NCI-H128 (cell line): ENCODE measurements at regions not wholly inside any gene's neighbourhood (a gene's known extent, or its start where the extent isn't known, plus 50 kb on each side); places are given as distances from the start of the nearest gene placed in this dataset.
"Not testable (repeated sequence)": the region's sequence is repeated elsewhere in the genome, so short reads cannot be mapped to it uniquely, and the experiment has no call there.

Experiments used
- DNase-seq: peaks from one replicate; lab custom pipeline; 2025; ENCODE audit not compliant: unreplicated experiment; lab: John Stamatoyannopoulos, UW

DNA sequence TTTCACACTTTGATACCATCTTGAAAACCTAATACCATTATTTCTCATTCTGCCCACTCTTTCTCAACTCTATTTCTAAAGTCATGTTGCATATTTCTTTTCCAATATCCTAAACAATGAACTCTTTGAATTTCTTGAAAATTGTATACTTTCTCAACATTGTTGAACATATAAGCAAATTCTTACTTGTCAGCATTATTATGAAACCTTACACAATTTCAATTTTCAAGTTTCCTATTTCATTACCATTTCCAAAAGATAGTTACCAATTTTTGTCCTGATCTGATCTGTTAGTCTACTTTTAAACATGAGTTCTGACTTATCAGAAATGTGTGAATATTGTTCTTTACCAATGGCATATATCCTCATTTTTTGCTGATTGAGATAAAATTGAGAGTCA, 806.3 kb upstream of the IGFBP7 start:
- no peak for DNase-seq

DNA sequence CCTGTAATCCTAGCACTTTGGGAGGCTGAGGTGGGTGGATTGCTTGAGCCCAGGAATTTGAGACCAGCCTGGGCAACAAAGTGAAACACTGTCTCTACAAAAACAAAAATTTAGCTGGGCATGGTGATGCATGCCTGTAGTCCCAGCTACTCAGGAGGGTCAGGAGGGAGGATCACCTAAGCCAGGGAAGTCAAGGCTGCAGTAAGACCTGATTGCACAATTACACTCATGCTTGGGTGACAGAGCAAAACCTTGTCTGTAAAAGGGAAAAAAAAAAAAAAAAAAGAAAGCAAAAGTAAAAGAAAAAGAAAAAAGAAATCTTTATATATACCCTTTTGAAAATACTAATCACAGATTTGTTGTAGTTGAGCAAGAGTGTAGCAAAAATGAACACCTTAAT, 801.0 kb upstream of the IGFBP7 start:
- no peak for DNase-seq

DNA sequence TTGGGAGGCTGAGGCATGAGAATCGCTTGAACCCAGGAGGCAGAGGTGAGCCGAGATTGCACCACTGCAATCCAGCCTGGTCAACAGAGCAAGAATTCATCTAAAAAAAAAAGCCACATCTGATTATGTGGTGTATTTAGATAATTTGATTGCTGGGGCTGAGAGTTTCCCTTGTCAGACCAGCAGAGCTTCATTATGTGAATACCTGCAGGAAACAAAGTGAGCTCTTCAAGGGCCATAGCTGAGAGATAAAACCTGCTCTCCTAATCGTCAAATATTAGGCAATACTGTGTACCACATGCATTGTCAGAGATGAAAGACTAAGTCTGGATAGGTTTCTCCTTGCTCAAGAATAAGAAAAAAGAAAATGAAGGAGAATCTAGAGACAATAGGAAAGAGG, 800.0 kb upstream of the IGFBP7 start:
- DNase-seq = no peak

- no peak for DNase-seq
Observed at GRCh38 chr4:57905965-57906364, 795.8 kb upstream of the IGFBP7 start.

DNA sequence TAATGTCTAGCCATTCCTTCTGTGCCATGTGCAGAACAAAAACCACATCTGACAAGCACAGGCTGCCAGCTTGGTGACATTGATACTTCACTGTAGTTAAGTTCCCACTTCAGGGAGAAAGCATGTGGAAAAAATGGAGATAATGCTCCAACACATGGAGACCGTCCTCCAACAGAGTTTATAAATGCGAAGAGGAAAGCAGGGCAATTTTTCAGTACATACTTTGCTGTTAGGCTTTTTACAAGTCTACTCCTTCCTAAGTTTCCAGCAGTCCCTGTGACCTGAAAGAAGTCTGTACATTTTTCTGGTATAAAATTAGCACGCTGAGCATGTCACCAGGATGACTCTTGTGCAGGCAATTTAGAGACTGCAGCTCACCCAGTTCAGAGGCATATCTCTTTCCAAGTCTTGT, 766.9 kb upstream of the IGFBP7 start:
- DNase-seq = no peak

DNA sequence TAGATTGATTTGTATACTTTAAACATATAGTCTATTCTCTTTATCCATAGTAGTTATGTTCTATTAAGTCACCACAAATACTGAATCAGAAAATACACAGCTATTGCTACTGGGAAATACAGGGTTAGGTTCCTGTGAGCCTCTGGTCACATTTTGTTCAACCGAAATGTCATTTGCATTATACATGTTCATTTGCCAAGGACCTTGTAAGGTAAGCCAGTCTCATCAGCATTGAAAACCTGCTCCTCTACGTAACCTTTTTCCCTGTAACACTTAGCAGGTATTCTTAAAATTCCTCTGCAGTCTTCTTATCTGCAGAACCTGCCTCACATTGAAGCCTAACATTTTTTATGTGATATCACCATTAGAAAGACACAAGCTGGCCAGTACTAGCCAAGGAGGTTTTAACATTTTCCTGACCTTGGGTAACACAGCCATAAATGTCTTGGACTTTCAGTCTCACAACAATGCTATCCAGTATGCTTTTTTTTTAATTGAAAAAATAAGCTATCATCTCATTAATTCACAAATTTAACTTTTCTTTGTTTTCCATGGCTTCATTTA, 765.7 kb upstream of the IGFBP7 start:
- DNase-seq = no peak

- DNase-seq = no peak
Observed at GRCh38 chr4:57866468-57867171, 756.4 kb upstream of the IGFBP7 start.

GRCh38 chr4:57865264-57865663, 755.1 kb upstream of the IGFBP7 start:
- DNase-seq = no peak

DNA sequence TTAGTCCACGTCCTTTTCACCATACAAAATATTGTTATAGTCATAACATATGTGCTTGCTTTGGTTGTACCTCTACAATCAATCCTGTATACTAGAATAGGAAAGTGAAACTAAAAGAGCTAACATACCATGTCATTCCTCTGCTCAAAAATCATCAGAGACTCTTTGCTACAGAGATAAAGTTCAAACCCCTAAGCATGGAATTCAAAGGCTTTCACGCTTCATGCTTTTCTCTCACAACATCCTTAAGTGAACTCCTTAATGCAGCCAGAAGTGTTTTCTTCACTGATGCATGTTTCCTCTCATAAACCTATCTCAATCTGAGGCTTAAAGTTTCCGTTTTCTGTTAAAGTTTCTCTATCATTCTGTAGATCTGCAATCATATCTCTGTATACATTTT, 744.6 kb upstream of the IGFBP7 start:
- no peak for DNase-seq

DNA sequence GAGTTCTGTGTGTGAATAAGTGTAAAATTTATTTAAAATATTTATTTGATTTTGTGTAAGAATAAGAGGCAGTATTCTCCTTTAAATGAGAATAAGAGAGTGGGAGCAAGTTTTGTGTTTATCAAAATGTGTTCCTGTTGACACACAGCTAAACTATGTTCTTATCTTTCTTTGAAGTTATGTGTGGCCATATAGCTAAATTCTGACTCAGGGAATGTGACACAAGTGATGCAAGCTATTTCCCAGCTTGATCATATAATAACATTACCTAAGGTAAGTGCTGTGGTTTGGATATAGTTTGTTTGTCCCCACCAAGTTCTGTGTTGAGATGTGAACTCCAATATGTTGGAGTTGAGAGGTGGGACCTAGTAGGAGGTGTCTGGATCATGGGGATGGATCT, 740.0 kb upstream of the IGFBP7 start:
- DNase-seq = no peak

DNA sequence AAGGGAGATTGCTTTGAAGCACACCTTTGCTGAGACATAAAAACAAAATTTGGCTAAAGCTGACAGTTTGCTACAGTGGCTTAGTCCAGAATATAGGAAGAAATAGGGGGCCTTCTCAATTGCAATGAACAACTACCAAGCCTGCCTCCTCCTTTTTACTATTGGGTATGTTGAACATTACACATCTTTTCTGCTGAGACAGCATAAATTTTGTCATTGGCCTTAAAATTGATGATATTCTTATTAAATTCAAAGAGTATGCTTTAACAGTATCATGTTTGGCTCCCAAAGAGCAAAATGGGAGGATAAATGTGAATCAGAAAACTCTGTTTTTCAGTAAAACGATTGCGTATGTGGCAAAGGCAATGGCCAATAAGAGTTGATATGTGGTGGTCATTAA, 721.9 kb upstream of the IGFBP7 start:
- DNase-seq = no peak

GRCh38 chr4:57789666-57790065, 679.5 kb upstream of the IGFBP7 start:
- DNase-seq = no peak

GRCh38 chr4:57777876-57778275, 667.7 kb upstream of the IGFBP7 start:
- no peak for DNase-seq

DNA sequence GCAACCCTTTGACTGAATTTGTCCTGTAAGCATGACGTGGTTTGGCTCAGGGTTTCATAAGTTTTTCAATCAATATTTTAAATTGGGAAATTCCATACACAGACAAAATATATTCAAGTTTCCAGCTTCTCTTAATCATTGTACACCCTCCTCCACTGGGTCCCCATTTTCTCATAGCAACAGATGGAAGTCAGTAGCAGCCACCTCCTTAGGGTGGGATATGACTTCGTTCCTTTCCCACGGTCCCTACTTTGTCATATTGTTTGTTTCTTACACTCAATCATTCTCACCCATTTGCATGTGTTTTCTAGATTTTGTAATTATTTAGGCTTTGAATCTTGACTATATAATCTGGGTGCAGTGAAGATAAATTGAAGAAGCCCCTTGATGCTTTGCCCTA, 664.5 kb upstream of the IGFBP7 start:
- no peak for DNase-seq

GRCh38 chr4:57774171-57774570, 664.0 kb upstream of the IGFBP7 start:
- no peak for DNase-seq

GRCh38 chr4:57766341-57766740, 656.2 kb upstream of the IGFBP7 start:
- DNase-seq = no peak

DNA sequence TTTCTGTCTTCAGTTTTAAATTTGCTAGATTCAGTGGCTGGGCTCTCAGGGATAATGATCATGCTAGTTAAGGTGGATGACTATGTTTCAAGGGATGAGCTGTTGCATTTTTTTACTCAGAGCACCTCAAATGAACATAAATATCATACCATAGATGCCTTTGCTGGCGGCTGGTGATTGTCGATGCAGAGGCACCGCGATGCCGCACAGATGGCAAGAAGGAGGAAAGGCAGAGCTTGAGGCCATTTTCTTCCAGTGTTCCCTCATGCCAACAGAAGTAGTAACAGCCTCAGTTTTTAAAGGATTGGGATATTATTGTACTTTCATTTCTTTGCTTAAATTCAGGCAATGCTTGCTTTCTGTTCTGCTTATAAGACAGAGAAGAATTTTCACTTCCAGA, 654.7 kb upstream of the IGFBP7 start:
- DNase-seq = no peak

GRCh38 chr4:57763070-57763469, 652.9 kb upstream of the IGFBP7 start:
- no peak for DNase-seq

DNA sequence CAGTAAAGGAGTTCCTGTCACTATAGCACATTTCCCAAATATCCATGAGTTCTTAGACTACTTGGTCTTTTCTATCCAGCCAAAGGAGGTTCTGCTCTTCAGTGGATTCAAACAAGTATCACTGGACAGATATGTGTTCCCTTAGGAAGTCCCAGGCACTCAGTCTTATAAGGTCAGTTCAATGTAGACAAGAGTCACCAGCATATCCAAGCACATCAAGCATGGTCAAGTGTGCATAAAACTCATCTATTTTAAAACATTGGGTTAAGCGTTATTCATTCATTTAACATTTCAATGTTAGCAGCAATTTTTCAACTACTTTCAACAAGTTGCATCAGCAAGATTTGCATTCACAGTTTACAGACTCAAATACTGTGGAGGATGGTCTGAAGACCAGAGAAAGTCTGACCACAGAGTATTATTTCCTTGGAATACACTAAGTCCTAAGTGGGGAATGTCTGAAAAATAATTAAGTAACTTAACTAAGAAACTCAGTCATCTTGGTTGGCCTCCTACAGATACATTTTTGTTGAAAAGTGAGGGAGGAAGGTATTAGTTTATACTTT, 630.5 kb upstream of the IGFBP7 start:
- DNase-seq = no peak

- no peak for DNase-seq
Observed at GRCh38 chr4:57736781-57737180, 626.6 kb upstream of the IGFBP7 start.

DNA sequence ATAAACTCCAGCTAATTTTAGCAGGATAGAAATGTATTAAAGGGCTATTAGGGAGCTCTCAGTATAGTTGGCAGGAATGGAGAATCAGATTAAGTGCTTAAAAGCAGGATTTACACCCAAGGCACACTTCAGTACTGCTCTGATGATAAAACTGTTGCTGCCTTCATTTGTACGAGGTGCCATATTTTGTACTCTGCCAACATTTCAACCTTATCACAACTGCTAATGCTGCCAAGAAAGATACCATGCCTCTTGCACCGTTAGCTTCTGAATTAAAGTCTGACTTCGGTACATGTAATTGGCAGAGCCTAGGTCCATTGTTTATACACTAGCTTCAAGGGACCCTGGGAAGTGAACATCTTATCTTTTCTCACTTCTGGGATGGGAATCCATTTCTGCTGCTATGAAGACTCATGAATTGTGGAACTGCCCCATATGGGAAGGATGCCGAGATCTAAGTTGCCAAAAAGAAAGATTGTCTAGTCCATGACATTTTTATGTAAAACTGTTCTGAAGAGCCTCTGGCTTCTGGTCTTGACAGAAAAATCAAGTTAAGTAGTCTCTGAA, 624.0 kb upstream of the IGFBP7 start:
- no peak for DNase-seq

GRCh38 chr4:57729775-57730570, 619.8 kb upstream of the IGFBP7 start:
- DNase-seq = not testable (repeated sequence)
